ENCODE measurements at regions not wholly inside any gene's neighbourhood (a gene's known extent, or its start where the extent isn't known, plus 50 kb on each side); places are given as distances from the start of the nearest gene placed in this dataset.
"Not testable (repeated sequence)": the region's sequence is repeated elsewhere in the genome, so short reads cannot be mapped to it uniquely, and the experiment has no call there.

DNA sequence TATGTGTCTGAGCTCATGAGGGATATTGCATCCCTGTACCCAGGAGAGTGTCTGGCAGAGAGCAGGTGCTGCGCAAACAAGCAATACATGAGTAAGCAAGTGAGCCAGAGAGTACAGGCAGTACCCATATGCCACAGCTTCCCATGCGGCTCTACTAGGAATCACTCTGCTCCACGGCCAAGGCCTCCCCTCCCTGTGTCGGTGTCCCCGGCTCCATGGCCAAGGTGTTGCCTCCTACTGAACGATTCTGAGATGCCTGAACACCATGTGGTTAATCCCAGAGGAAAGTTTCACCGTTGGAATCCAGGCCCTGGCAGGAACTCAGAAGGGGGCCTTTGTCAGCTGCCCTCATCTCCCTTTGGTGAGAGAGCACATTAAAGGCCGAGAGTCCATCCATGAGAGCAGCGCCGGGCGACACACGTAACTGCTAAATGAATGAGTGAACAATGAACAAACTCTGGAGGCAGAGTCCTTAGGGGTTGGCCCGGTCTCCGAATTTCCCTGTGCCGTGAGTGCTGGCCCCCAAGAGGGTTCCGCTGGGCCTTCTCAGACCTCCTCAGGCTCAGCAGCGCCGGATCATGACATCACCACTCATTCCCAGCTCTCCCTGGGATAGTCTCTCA lies 136.0 kb upstream of the FAM20C start:
- no peak for DNase-seq

DNA sequence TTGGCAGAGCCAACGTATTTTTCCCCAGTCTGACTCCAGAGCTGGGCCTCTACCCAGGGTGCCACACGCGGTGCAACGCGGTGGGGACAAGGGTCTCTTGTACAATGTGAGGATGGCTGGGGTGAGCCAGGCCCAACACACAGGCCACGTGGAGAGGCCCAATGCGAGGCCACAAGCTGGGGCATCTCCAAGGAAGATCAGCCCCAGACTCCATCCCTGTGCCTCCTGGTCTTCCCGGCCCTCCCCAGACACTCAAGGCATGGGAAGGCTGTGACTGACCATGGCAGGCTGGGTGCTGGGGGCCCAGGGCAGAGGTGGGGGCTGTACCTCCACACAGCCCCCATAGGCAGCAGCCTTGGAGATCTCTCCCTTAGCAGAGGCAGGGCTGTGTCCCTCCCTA lies 135.3 kb upstream of the FAM20C start:
- DNase-seq, result no peak

DNA sequence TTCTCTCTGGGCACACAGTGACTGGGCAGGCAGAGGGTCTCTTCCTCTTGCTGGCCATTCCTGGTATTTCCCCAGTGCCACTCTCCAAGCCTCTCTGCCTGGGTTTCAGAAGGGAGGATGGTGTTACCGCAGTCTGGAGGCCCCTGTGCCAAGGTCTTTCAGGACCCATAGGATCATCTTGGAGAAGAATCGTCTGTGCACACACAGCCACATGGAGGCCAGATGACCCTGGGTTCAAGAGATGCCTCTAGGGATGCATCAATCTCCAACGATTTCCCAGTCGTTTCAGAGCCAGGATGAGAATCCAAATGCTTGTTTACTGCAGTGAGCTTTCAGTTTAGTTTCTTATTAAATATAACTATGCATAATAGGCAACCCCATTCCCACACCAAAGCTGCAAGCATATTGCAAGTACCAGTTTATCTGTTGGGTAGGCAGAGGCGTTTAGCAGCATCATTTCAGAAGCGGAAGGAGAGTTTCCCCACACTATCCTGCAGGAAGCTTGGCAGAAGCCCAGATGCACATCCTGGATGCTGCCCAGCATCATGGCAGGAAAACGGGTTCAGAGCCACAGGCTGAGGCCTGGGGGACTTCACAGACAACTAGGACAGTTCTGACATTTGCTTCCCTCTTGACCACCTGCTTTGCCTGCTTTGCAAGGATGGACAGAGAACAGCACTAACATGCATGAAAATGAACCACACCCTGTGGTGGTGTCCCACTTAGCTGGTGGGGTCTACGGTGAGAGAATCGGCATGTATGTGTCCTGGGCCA lies 134.7 kb upstream of the FAM20C start:
- no peak for DNase-seq

DNA sequence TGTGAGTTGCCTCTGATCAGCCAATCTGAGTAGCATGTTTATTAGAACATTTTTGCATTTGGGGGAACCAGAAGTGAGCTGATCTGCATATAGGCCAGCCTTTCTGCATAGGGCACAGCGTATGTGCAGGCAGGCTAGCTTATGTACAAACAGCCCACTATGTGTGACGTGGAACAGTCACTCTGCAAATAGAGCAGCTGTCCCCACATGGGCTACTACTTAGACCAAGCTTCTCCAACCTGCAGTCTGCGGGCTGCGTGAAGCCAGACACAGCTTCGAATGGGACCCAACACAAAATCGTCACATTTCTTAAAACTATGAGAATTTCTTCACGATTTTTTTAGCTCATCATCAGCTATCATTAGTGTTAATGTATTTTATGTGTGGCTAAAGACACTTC lies 134.1 kb upstream of the FAM20C start:
- DNase-seq, result no peak

DNA sequence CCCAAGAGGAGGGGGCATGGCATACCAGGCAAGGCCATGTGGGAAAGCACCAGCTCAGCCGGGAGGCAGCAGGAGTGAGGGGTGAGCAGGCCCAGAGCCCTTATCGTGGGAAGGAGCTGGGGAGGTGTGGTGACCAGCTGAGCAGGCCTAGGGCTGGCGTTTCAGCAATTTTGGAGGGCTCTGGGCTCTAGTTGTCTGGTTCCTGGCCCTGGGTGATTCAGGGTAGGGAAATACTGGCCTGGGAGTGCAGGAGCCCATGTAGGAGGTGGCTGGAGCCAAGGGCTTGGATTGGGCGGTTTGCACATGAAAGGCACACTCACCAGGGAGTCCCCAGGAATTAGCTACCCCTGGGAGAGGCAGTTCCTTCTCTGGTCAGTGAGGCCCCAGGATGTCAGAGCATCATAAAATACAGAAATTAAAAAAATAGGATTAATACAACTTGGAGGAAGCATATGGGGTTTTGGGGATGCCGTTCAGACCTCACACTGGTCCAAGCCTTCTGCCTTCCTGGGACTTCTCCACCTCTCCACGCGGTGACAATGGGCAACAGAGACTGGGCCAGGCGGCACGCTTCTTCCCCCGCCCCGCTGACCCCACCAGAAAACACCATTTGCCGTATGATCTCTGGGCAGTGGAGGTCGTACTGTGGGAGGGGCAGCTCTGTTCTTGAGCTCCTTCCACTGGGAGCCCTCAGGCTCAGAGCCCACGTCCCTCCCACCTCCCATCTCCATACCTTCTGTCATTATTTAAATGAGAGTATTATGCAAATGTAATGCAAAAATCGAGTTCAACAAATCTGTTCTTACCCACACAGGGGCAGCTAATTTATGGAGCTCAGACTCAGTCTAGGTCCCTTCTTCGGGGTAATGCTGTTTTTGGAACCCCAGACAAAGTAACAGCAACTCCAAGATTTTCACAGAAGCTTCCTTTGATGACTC lies 133.0 kb upstream of the FAM20C start:
- DNase-seq, result peak; percentile 58

DNA sequence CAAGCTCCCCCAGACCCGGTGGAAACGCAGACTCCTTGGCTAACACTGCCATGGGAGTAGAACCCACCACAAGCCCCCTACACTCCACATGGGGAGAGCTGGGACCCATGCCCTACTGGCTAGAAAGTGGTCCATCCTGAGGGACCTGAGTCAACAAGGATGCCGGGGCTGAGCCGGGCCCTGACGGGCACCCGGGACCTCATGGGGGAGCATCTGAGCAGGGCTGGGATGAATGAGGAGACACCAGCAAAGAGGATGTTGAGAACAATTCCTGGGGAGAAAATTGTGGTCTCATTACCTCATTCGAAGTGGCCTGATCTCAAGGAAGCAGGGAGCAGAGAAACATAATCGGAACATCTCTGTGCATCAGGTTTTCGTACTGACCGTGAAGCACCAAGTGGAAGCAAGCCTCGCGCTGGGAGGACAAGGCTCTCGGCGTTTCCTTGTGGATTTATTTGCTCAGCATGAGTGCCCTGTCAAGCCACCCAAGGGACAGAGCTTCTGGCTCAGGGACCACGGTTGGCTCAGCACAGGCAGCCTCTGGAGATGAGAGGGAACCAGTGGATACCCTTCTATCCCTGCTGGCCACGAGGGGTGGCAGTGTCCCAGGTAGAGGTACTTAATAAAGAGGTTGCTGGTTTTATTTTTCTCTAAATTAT lies 132.2 kb upstream of the FAM20C start:
- DNase-seq, result no peak

DNA sequence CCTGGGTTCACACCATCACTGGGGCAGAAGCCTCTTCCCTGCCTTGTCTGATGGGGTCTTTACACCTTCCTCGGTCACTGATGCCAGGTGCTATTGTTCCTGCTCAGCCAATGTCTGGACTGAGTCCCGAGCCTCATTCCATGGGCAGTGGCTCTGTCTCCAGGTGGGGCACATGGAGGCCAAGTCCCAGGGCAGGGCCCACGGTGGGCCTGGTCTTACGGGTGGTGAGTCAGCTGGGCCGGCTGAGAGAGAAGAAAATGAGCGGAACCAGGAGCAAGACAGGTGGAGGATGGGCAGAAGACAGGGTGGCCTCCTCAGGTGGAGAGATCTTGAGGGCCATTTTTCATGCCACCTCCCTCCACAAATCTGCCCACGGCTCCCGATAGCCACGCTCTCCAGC lies 131.7 kb upstream of the FAM20C start:
- DNase-seq, result no peak

DNA sequence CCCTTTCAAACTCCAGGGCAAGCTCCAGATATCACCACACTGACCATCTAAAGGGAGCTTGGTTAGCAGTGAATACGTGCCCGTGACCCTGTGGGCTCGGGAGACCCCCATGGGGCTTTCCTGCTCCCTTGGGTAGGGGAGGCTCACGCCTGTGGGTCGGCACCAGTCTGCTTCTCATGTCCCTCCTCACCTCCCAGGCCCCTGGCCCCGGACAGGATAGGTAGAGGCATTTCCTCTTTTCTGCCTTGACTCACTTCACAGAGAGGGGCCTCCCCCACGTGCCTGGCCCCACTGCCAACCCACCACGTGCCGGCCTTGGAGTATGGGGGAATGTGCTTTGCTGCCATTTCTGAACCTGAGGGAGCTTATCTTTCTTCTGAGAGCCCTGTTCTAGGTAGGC lies 131.3 kb upstream of the FAM20C start:
- no peak for DNase-seq

DNA sequence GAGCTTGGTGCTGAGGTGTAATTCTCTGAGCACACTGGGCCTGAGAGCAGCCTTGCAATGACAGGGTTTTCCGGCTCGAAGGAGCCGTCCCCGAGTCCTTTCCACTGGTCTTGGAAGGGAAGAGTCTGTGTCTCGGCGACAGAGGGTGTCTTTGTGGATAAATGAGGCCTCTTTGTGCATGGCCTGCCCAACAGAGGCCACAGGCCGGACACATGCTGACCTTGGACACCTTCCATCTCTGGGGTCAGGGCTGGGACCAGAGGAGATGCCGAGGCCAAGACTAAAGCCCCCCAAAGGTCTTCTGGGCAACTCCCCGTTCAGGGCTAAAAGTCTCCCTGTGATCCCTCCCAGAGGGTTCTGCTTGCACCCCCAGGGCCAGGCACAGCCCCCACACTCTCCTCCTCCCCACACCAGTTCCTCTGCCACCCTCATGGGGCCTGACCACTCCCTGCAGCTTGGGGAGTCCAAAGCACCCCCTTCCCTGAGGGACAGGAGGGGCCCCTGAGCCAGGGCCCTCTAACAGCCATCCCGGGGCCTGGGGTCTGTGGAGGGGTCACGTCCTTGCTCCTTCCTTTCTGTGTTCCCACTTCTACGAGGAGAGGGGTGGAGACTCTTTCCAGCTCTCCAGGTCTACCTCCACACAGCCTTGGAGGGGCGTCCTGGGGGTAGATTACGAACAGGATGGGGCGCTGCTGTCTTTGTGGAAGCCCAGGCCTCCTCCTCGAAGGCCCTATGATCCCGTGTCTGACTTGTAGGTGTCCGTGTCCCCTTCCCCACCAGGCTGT lies 130.6 kb upstream of the FAM20C start:
- no peak for DNase-seq

DNA sequence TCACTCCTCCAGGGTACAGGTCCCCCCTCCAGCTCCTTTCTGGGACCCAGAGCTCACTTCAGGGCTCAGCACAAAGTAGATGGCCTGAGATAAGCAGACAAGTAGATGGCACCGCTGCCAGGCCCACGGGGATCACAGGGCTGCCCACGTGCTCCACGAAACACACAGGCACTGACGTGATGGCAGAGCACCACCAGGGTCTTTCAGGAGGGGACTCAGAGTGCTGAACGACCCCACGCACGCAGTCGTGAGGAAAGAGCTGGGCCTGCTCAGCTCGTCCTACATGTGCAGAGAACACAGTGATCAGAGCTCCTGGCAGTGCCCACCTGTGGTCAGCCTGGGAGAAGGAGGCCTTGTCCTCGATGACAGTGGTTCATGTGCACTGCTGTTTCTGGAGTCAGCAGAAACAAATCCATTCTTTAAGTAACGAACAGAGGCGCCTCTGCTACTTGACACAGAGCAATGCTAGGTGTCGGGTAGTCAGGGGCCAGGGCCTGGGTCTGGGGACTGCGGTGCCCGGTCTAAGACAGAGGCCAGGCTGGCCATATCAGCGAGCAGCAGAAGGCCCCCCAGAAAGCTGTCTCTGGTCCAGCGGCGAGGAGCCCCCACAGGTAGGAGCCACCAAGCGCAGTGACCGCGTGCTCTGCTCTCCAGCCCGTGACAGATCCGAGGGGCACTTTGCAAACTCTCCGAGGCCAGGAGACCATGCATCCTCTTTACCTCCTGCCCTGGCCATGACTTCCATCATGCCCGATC lies 129.8 kb upstream of the FAM20C start:
- DNase-seq, result no peak

DNA sequence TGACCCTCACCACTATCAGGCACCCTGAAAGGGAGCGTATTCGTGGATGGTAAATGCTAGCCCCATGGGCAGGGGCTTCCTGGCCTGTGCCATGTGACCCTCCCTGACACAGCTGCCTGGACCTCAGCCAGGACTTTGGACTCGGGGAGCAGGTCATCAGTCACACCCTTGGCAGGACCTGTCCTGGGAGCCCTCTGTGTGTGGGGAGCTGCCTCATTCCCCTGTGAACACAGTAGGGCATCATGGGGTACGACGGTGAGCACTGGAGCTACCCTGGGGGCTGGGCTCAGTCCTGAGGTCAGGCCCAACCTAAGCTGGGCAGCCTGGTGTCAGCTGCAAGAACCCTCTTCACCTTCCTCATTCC lies 129.3 kb upstream of the FAM20C start:
- DNase-seq, result no peak

DNA sequence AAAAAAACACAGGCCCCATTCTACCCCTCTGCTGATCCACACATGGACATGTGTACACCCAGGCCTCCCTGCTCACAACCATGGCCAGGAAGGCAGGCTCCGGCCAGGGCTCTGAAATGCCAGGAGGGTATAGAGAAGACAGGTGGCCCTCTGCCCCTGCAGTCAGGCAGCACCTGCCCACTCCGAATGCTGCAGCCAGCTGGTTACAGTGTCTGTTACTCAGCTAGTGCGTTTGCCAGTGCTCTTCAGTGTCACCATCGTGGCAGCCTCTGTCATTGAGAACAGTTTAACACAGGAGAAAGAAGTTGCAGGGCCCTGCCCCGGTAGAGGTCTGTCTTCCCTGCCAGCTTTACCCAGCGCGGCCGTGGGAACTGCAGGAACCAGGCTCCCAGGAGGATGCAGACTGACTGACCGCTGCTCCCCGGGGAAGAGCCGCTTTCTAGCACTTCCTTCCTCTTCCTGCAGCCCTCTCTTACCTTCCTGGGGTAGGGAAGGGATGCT lies 128.8 kb upstream of the FAM20C start:
- DNase-seq, result no peak

DNA sequence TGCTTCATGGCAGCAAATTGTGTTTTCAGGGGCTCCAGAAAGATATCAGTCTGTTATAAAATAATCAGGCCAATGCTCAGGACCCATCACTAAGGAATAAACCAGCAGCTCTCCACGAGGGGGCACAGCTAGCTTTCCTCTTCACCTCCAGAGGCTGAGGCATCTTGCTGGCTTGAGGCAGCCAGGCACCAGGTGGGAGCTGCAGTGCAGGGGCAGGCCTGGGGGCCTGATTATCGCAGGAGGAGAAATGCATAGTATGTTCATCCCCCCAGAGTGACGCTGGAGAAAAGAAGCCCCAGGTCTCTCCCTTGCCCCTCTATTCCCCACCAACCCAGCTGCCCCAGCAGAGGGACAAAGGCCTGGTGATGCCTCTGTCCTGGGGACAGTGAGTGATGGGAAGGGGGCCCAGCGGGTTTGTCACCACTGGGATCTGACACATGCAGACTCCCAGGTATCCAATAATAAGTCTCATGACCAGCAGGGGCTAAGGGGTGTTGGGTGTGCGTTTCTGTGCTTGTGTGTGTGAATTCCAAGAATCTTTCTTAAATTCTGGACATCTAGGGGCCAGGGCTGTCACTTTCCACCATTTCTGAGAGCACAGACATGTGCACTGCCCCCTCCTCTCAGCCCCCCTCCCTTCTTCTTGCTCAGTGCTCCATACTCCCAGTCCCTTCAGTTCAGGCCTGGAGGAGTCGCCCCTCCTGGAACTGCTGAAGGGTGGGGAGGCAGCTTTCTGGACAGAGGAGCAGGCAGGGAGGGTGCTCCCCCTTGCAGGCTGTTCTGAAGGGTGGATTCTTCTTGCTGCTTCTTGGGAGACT lies 128.1 kb upstream of the FAM20C start:
- DNase-seq, result no peak

DNA sequence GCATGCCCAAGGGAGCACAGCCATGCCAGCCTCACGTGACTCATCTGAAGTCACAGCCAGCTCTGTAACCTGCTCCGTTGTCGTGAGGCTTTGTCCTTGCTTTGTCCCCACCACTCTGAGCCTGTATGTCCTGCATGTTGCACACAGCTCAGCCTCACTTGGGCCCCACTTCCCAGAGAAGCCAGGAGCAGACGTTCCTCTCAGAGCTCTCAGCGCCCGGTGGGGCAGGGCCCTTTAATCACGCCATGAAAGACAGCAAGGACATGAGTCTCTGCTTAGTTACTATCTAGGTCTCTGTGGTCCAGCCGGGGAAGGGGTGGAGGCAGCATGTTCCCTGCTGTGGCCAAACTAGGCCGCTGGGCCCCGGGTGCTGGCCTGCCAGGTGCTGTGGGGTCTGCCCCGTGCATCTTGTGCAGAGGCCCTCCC lies 127.4 kb upstream of the FAM20C start:
- no peak for DNase-seq

DNA sequence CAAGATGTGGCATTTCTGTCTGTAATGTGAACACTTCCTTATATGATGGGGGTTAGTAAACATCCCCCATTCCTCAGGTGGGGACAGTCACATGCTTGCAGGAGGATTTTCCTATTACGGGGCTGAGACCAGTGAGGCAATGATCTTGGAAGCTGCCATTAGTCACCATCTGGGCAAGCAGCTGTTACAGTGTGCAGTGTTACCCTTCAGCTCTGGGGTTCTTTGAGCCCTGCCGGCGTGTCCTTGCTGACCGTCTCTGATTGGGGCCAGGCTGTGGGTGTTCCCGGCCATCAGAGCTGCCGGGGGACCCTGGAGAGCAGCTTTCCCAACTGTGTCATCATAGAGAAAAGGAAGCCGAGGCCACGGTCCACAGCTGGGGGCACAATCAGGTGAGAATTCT lies 126.8 kb upstream of the FAM20C start:
- no peak for DNase-seq

DNA sequence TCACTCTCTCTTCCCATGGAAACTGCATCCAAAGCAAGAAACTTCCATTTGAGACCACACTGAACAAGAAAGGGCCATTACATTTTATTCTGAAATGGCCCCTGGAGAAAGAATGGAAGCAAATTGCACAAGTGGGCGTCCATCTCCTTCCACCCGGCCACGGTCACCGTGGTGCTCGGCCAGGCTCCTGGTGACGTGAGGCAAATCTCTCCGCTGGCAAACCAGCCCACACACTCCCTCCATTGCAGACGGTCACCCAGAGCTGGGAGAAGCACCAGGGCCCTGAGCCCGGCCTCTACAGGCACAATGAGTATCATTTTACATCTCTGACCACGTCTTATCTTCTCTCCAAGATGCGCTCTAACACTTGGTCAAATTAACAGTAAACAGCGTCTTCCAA lies 126.1 kb upstream of the FAM20C start:
- DNase-seq, result no peak

DNA sequence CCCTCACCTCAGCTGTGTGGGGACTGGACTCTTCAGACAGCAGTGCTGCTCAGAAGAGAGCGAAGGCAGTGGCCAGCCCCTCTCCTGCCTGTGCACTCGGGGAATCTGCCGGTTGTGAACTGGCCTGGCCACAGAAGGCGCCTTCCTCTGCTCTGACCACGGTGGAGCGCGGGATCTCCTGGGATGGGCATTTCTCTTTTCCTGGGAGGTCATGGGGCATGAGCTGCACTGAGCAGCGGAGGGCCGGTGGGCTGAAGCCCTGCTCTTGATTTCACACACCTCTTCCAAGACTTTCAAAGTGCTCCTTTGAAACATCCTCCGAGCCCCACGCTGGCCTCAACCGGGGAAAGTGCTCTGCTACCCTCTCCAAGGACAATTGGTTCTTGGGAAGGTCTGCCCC lies 125.6 kb upstream of the FAM20C start:
- DNase-seq, result no peak

DNA sequence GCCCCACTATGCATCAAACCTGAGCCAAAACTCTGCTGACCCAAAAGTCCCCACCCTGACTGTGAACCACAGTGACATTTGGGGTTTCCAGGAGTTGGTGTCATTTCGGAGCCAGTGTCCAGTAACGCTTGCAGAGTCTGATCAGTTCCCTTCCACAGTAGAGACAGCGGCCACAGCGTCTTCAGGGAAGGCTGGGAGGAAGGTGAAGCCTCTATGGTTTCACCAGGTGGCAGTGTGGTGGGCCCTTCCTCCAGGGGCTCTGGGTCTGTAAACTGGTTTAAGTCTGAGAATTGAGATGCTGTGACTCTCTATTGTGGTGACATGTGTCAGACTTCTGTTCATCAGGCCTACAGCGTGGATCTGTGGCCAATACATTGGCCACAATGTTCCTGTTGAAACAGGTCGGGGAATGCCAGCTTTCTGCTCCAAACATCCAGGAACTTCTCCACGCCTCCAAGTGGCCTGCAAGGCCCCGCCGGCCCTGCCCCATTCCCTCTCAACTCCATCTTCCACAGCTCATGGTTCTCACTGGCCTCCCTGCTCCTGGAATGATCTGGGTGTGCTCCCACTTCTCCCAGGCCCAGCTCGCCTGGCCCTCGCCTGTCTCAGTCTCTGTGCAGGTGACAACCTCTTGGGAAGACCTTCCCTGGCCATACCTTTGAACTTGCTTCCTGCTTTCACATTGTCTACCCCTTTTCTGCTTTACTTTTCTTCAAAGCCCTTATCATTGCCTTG lies 124.5 kb upstream of the FAM20C start:
- DNase-seq, result no peak

DNA sequence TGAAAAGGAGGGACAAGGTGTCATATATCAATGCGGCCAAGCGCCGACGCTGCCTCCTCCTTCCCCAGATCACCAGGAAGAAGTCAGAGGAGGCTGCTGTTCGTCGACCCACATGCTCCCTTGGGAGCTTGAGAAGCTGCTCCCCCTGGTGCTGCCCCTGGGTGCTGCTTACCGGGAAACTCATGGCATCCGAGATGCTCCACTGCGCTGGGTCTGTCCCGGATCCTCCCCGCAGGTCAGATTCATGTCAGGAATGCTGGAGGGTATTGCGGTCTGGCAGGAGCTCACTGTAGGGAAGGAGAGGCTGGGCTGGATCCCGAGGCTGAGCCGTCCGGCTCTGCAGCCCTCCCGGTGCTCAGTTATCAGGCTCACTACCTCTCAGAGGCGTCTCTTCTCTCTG lies 123.7 kb upstream of the FAM20C start:
- no peak for DNase-seq

DNA sequence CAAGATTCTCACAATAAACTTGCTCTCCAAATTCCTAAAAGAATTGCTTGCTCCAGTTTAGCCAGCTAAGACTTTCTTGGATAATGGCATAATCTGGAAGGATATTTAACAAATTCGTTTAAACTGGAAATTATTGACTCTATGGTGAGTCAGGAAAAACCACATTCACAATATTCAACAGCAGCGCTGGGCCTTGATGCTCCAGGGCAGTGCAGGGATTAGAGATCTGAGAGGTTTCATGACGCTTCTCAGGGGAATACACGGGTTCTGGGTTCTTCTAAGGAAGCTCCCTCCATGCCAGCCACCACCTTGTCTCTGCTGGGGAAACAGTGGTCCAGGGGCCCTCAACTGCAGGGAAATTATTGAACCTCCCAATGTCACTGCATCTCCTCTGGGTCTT lies 123.3 kb upstream of the FAM20C start:
- DNase-seq, result not testable (repeated sequence)
